Heart left ventricle (tissue), 16 donors: ENCODE measurements at regions not wholly inside any gene's neighbourhood (a gene's known extent, or its start where the extent isn't known, plus 50 kb on each side); places are given as distances from the start of the nearest gene placed in this dataset.

Experiments used
- ATAC-seq, 4 donors: fragments of 200-7000 bp; cut with Tn5 transposase; one replicate each; pipeline ENCODE4 v1.9.1; 2020 to 2022; ENCODE audit warnings: moderate library complexity in 4 of 4, mild to moderate bottlenecking in 3 of 4, moderate number of reproducible peaks in 1 of 4
- DNase-seq, 5 donors: peaks; one replicate each; pipeline ENCODE4 v3.0.0-alpha.2; 2020
- H3K27ac ChIP-seq, 12 donors: fragments of 200-600 bp; sonication (generic) in 4 of 12; one replicate each; pipeline versions ENCODE4 v1.5.0 to v1.8.0; 2016 to 2022; ENCODE audit warnings: mild to moderate bottlenecking in 2 of 12
- H3K27me3 ChIP-seq, 9 donors: fragments of 200-600 bp; sonication (generic) in 2 of 9; one replicate each; pipeline versions ENCODE4 v1.5.1 to v1.8.0; 2016 to 2022; ENCODE audit warnings: mild to moderate bottlenecking in 3 of 9
- H3K36me3 ChIP-seq, 9 donors: fragments of 200-600 bp; sonication (generic) in 2 of 9; one replicate each; pipeline versions ENCODE4 v1.5.0 to v1.8.0; 2018 to 2022; ENCODE audit warnings: mild to moderate bottlenecking in 2 of 9
- H3K4me1 ChIP-seq, 12 donors: fragments of 200-600 bp; sonication (generic) in 4 of 12; one replicate each; pipeline versions ENCODE4 v1.5.0 to v1.8.0; 2016 to 2022; ENCODE audit warnings: mild to moderate bottlenecking in 3 of 12
- H3K4me3 ChIP-seq, 12 donors: fragments of 200-600 bp; sonication (generic) in 4 of 12; one replicate each; pipeline versions ENCODE4 v1.5.0 to v1.8.0; 2017 to 2022; ENCODE audit warnings: mild to moderate bottlenecking in 9 of 12, moderate library complexity in 4 of 12
- H3K9me3 ChIP-seq, 12 donors: fragments of 200-600 bp; sonication (generic) in 4 of 12; one replicate each; pipeline versions ENCODE4 v1.5.0 to v1.8.0; 2016 to 2022; ENCODE audit warnings: mild to moderate bottlenecking in 1 of 12
- CTCF ChIP-seq, 12 donors: fragments of 200-600 bp; sonication (generic) in 4 of 12; IDR thresholded peaks; one replicate each; pipeline versions ENCODE4 v1.5.0 to v1.8.0; 2018 to 2022; ENCODE audit warnings: antibody characterized with exemption in 12 of 12, mild to moderate bottlenecking in 5 of 12
- POLR2A ChIP-seq, 2 donors: fragments of 450-650 bp; IDR thresholded peaks; one replicate each; pipeline ENCODE4 v1.6.1; 2017; ENCODE audit warnings: antibody characterized with exemption in 2 of 2, mild to moderate bottlenecking in 2 of 2, moderate library complexity in 2 of 2
- WGBS, 4 donors: extraction: QIAGEN DNeasy Blood & Tissue Kit in 2 of 4; methylation state at CpG; one replicate each; pipeline versions ENCODE4 v1.1.5 to v1.1.7; 2013 to 2018; 5-methylcytosine and 5-hydroxymethylcytosine counted together
- intact Hi-C, 10 donors: fragments of 100-400 bp; cut with DNase I; formaldehyde crosslinking; loops; one replicate each; pipeline versions ENCODE4 v1.11.1 to v1.14.2; 2022
- donor health status: ischemic (EF 13 %, LVEDD 7.1; RV severe dilation, severe dysfunction).
- donor health status: healthy with polysubstance abuse.
- donor health status: DM: no; HTN: yes; CAD: no.
- donor health status: DM: no; HTN: no; CAD: no.
- donor health status: ischemic (EF 25% LVEDD 6.9; RV normal size, moderate dysfunction).
- donor health status: ischemic (EF 25% LVEDD 5.7; RV mildly dilated, moderate dysfunction).
- donor health status: healthy.
- donor health status: DM: yes; HTN: yes; CAD: no.
- donor health status: ischemic (EF 35%, LVEDD 5.7; RV mildly dilated, moderate dysfunction).
- donor health status: nonischemic (EF 11% LVEDD 7.7; RV severe dilation, severe dysfunction).
- donor health status: DM: yes; HTN: yes; CAD: no.
- donor health status: PGD.
- donor health status: ischemic (EF 29% LVEDD 5.4; RV normal size, mild dysfunction).
- donor health status: nonischemic (EF 23%, LVEDD 6.1; RV moderate dilation, normal function).

GRCh38 chr19:31128291-31128690 is 220.9 kb downstream of the TSHZ3 start:
- WGBS, 4 donors: 90 to 93% (median 91%) methylated on average over 9 of the region's 9 CpGs
- no peak for ATAC-seq
- no peak for TF ChIP-seq POLR2A (IDR thresholded peaks at IDR 0.05)
- no peak for TF ChIP-seq CTCF (IDR thresholded peaks at IDR 0.05)

GRCh38 chr19:31127134-31127967 is 221.9 kb downstream of the TSHZ3 start:
- DNase-seq (no peak), ATAC-seq (peak in 1 of 4 donors; percentile 16)
- Histone ChIP-seq H3K4me3 (no peak overlapping the region), H3K36me3 (no peaks in the 10 kb centered on the region), H3K4me1 (no peaks in the 10 kb centered on the region), H3K27me3 (no peaks in the 10 kb centered on the region), H3K9me3 (no peaks in the 10 kb centered on the region), H3K27ac (peak overlapping the region in 1 of 12 donors; percentile 4)
- intact Hi-C loops: loop anchor here in 1 of 10 donors (10.0 kb wide), 1 partner anchor 227 kb away; no protein-coding TSS in a partner anchor
- WGBS, 4 donors: 66 to 81% (median 75%) methylated on average over 14 of the region's 14 CpGs
- TF ChIP-seq CTCF (IDR thresholded peaks at IDR 0.05) (no peak), POLR2A (IDR thresholded peaks at IDR 0.05) (no peak)

More at GRCh38 chr19:31128291-31128690, 220.9 kb downstream of the TSHZ3 start:
- H3K36me3 ChIP-seq: no peaks in the 10 kb centered on the region
- no peaks in the 10 kb centered on the region for H3K4me1 ChIP-seq
- no peaks in the 10 kb centered on the region for H3K27me3 ChIP-seq
- H3K4me3 ChIP-seq: no peak overlapping the region
- DNase-seq: no peak
- intact Hi-C loops: loop anchor here in 1 of 10 donors (10.0 kb wide), 1 partner anchor 227 kb away; no protein-coding TSS in a partner anchor
- no peaks in the 10 kb centered on the region for H3K9me3 ChIP-seq
- no peak overlapping the region for H3K27ac ChIP-seq

GRCh38 chr19:31126236-31126635 is 223.0 kb downstream of the TSHZ3 start:
- TF ChIP-seq CTCF (IDR thresholded peaks at IDR 0.05): no peak
- no peak for TF ChIP-seq POLR2A (IDR thresholded peaks at IDR 0.05)
- no peaks in the 10 kb centered on the region for H3K9me3 ChIP-seq

GRCh38 chr19:31125071-31125470 is 224.2 kb downstream of the TSHZ3 start:
- no peak for ATAC-seq
- intact Hi-C loops: loop anchor here in 1 of 10 donors (10.0 kb wide), 1 partner anchor 230 kb away; no protein-coding TSS in a partner anchor
- H3K27ac ChIP-seq: no peak overlapping the region
- no peak for TF ChIP-seq POLR2A (IDR thresholded peaks at IDR 0.05)
- no peak for DNase-seq
- H3K27me3 ChIP-seq: no peaks in the 10 kb centered on the region
- no peaks in the 10 kb centered on the region for H3K36me3 ChIP-seq
- 85 to 91% (median 88%) methylated on average over 5 of the region's 5 CpGs for WGBS, 4 donors
- H3K4me1 ChIP-seq: peaks cover 0 to 3% (median 0%) of the 10 kb centered on the region in 12 donors
- no peak overlapping the region for H3K4me3 ChIP-seq
- H3K9me3 ChIP-seq: no peaks in the 10 kb centered on the region

More at GRCh38 chr19:31126236-31126635, 223.0 kb downstream of the TSHZ3 start:
- Histone ChIP-seq H3K27ac (no peak overlapping the region), H3K4me1 (no peaks in the 10 kb centered on the region), H3K27me3 (no peaks in the 10 kb centered on the region), H3K4me3 (no peak overlapping the region), H3K36me3 (no peaks in the 10 kb centered on the region)
- 89 to 92% (median 92%) methylated on average over 6 of the region's 6 CpGs for WGBS, 4 donors
- ATAC-seq (no peak), DNase-seq (no peak)
- intact Hi-C loops: loop anchor here in 1 of 10 donors (10.0 kb wide), 1 partner anchor 229 kb away; no protein-coding TSS in a partner anchor
